HEK293T (cell line): ENCODE measurements at regions not wholly inside any gene's neighbourhood (a gene's known extent, or its start where the extent isn't known, plus 50 kb on each side); places are given as distances from the start of the nearest gene placed in this dataset.
"Not testable (repeated sequence)": the region's sequence is repeated elsewhere in the genome, so short reads cannot be mapped to it uniquely, and the experiment has no call there.

Experiments
- CTCF ChIA-PET: fragments of 350-600 bp; formaldehyde crosslinking; extraction: SDS; loops from one replicate; lab custom pipeline; 2021; ENCODE audit warnings: antibody characterized with exemption, inconsistent platforms; lab: Yijun Ruan, JAX
- POLR2A ChIA-PET: fragments of 350-600 bp; formaldehyde crosslinking; extraction: SDS; loops from one replicate; lab custom pipeline; 2020; ENCODE audit warnings: antibody characterized with exemption, inconsistent platforms; lab: Yijun Ruan, JAX
- DNase-seq: peaks from one replicate; pipeline ENCODE4 v3.0.0; 2012; ENCODE audit warnings: mixed read lengths; ENCODE audit errors: extremely low spot score
- ARNT ChIP-seq: fragments of 450-650 bp; IDR thresholded peaks from 2 replicates; pipeline ENCODE4 v1.6.1; 2017; ENCODE audit warnings: mild to moderate bottlenecking
- BHLHE40 ChIP-seq: fragments of 450-650 bp; IDR thresholded peaks from 2 replicates; pipeline ENCODE4 v1.6.1; 2016; ENCODE audit warnings: mild to moderate bottlenecking, moderate library complexity, borderline replicate concordance
- CTBP1 ChIP-seq: fragments of 450-650 bp; IDR thresholded peaks from 2 replicates; pipeline ENCODE4 v1.6.1; 2016; ENCODE audit warnings: borderline replicate concordance
- ELF4 ChIP-seq: fragments of 450-650 bp; IDR thresholded peaks from 2 replicates; pipeline ENCODE4 v1.6.1; 2017; ENCODE audit warnings: antibody characterized with exemption
- FOXA1 ChIP-seq: fragments of 450-650 bp; IDR thresholded peaks from 2 replicates; pipeline ENCODE4 v1.6.1; 2016; ENCODE audit warnings: mild to moderate bottlenecking
- FOXK2 ChIP-seq: fragments of 450-650 bp; IDR thresholded peaks from 2 replicates; pipeline ENCODE4 v1.6.1; 2016; ENCODE audit warnings: mild to moderate bottlenecking
- FOXM1 ChIP-seq: fragments of 450-650 bp; IDR thresholded peaks from 2 replicates; pipeline ENCODE4 v1.6.1; 2017; ENCODE audit warnings: mild to moderate bottlenecking, borderline replicate concordance
- HDGF ChIP-seq: fragments of 450-650 bp; IDR thresholded peaks from 2 replicates; pipeline ENCODE4 v1.6.1; 2017; ENCODE audit warnings: antibody characterized with exemption, borderline replicate concordance
- L3MBTL2 ChIP-seq: fragments of 450-650 bp; conservative IDR thresholded peaks from 2 replicates; pipeline ENCODE4 v1.6.1; 2016; ENCODE audit warnings: mild to moderate bottlenecking
- LEF1 ChIP-seq: fragments of 450-650 bp; IDR thresholded peaks from 2 replicates; pipeline ENCODE4 v1.6.1; 2017; ENCODE audit warnings: mild to moderate bottlenecking, borderline replicate concordance
- NFRKB ChIP-seq: fragments of 450-650 bp; IDR thresholded peaks from 2 replicates; pipeline ENCODE4 v1.6.1; 2016; ENCODE audit warnings: mild to moderate bottlenecking, moderate library complexity
- SP1 ChIP-seq: fragments of 450-650 bp; IDR thresholded peaks from 2 replicates; pipeline ENCODE4 v1.6.1; 2017
- SUZ12 ChIP-seq: fragments of 450-650 bp; IDR thresholded peaks from 2 replicates; pipeline ENCODE4 v1.6.1; 2016; ENCODE audit warnings: mild to moderate bottlenecking
- TARDBP ChIP-seq: fragments of 450-650 bp; IDR thresholded peaks from 2 replicates; pipeline ENCODE4 v1.6.1; 2016
- ZNF384 ChIP-seq: fragments of 450-650 bp; IDR thresholded peaks from 2 replicates; pipeline ENCODE4 v1.6.1; 2016
- TF ChIP-seq, protein P1 (sequence below): fragments of 450-650 bp; IDR thresholded peaks from 2 replicates; pipeline ENCODE4 v1.6.1; 2016

DNA sequence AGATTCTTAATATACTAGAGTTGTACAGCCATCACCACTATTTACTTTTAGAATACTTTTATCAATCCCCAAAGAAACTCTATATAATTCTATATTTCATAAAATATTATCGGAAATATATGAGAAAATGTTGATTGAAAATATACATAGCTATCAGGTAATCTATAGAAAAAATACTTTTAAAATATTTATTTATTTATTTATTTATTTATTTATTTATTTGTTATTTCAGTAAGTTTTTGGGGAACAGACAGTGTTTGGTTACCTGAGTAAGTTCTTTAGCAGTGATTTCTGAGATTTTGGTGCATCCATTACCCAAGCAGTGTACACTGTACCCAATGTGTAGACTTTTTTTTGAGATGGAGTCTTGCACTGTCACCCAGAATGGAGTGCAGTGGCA is 206.6 kb upstream of the DAAM1 start:
- TF ChIP-seq ZNF384 (no peak), HDGF (no peak), FOXM1 (no peak), SP1 (no peak), SUZ12 (no peak), ARNT (no peak), L3MBTL2 (no peak), FOXA1 (no peak), LEF1 (no peak)
- TF ChIP-seq, protein P1, sequence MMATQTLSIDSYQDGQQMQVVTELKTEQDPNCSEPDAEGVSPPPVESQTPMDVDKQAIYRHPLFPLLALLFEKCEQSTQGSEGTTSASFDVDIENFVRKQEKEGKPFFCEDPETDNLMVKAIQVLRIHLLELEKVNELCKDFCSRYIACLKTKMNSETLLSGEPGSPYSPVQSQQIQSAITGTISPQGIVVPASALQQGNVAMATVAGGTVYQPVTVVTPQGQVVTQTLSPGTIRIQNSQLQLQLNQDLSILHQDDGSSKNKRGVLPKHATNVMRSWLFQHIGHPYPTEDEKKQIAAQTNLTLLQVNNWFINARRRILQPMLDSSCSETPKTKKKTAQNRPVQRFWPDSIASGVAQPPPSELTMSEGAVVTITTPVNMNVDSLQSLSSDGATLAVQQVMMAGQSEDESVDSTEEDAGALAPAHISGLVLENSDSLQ, result no peak
- CTCF ChIA-PET, result no interaction called here
- POLR2A ChIA-PET, result no interaction called here
- DNase-seq, result no peak

DNA sequence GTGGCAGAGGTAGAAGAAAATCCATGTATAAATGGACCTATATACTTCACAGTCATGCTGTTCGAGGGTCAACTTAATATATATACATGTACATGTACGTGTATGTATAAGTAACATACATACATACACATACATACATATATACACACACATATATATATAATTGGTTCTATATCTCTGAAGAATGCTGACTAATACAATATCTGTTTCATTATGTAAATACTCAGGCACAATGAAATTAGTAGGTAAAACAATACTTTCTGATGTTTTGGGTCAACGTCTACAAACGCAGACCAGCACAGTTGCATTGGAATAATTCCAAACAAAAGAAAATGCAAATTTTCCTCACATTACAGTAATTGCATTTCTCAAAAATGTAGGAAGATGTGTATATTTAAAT is 202.7 kb upstream of the DAAM1 start:
- ChIA-PET CTCF (no interaction called here), POLR2A (no interaction called here)
- no peak for DNase-seq
- TF ChIP-seq NFRKB, result no peak
- no peak for TF ChIP-seq FOXM1
- TF ChIP-seq LEF1, result no peak
- no peak for TF ChIP-seq FOXA1
- no peak for TF ChIP-seq ELF4
- TF ChIP-seq SP1, result no peak
- TF ChIP-seq, protein P1, result no peak
- TF ChIP-seq HDGF, result no peak
- no peak for TF ChIP-seq SUZ12
- no peak for TF ChIP-seq L3MBTL2
- TF ChIP-seq ZNF384, result no peak
- no peak for TF ChIP-seq ARNT
- TF ChIP-seq CTBP1, result no peak
- TF ChIP-seq TARDBP, result no peak
- TF ChIP-seq BHLHE40, result no peak

DNA sequence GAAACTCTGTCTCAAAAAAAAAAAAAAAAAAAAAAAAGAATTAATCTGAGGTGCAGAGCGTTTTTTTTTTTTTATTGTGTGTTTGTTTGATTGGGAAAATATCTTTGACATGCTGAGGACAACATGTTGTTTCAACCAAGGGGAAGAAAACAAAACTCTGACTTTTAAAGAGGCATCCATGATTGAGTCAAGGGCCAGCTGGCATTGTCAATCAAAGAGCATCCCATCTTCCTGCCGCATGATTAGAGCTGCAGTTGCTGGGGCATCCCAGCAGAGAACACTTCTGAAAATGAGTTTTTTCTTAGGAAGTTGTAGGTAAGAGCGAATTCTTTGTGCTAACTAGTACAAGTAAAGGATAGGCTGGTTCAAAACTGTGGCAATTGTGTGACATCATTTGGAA is 200.9 kb upstream of the DAAM1 start:
- POLR2A ChIA-PET, result no interaction called here
- DNase-seq, result no peak
- no peak for TF ChIP-seq HDGF
- no peak for TF ChIP-seq FOXA1
- no peak for TF ChIP-seq FOXK2
- TF ChIP-seq BHLHE40, result no peak
- no peak for TF ChIP-seq NFRKB
- TF ChIP-seq ARNT, result no peak
- TF ChIP-seq SP1, result no peak
- no peak for TF ChIP-seq L3MBTL2
- TF ChIP-seq ZNF384, result no peak
- CTCF ChIA-PET, result interaction anchor here (0.6 kb wide), 1 partner anchor 191 kb away, joined by 3 read pairs; no protein-coding TSS in a partner anchor

DNA sequence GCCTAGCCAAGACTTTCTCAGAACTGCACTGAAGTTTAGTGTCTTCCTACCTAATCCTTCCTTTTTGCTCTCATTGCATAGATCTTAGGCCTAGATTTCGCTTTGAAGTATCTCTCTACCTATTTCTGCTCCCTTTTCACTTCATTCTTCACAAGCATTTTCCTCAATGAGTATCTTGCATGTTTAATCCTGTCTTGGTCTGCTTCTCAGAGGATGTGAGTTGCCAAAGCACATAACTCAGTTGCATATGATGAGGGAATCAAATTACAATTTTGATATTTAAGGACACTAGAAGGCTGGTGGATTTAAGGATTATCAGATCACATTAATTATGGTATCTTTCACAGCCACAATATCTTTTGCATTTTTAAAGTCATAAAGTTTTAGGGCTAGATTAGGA is 195.5 kb upstream of the DAAM1 start:
- ChIA-PET CTCF (no interaction called here), POLR2A (no interaction called here)
- DNase-seq, result no peak
- no peak for TF ChIP-seq FOXK2
- TF ChIP-seq ZNF384, result no peak
- no peak for TF ChIP-seq HDGF
- no peak for TF ChIP-seq ELF4

DNA sequence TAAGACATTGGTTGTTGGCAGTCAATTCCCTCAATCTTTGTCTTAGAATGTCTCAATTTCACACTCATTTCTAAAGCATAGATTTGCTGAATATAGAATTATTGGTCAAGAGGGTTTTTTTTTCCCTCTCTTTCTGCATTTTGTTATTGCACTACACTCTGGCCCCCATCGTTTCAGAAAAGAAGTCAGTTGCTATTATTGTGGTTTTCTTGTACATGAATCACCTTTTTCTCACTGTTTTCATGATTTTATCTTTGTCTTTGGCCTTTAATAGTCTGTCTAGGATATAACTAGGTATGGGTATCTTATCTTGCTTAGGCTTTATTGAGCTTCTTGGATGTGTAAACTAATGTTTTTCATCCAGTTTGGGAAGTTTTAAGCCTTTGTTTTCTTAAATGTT is 194.3 kb upstream of the DAAM1 start:
- ChIA-PET POLR2A (no interaction called here), CTCF (no interaction called here)
- TF ChIP-seq SUZ12, result no peak
- no peak for TF ChIP-seq FOXK2
- TF ChIP-seq CTBP1, result no peak
- no peak for TF ChIP-seq TARDBP
- TF ChIP-seq NFRKB, result no peak
- TF ChIP-seq SP1, result no peak
- no peak for TF ChIP-seq ELF4
- TF ChIP-seq, protein P1, result no peak
- TF ChIP-seq LEF1, result no peak
- no peak for TF ChIP-seq ARNT
- no peak for TF ChIP-seq HDGF
- no peak for DNase-seq

DNA sequence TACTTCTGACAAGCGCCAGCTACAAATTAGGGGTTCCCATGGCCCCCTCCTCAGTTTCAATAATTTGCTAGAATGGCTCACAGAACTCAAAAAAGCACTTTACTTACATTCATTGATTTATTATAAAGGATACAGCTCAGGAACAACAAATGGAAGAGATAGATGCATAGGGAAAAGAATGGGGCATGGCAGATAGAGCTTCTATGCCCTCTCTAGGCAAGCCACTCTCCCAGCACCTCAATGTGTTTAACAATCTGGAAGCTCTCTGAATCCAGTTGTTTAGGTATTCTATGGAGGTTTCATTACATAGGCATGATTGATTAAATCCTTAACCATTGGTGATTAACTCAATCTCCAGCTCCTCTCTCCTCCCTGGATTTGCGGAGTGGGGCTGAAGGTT is 184.5 kb upstream of the DAAM1 start:
- CTCF ChIA-PET, result interaction anchor here (1.1 kb wide), 1 partner anchor 365 kb away, joined by 5 read pairs; no protein-coding TSS in a partner anchor
- TF ChIP-seq FOXM1 (no peak), TARDBP (no peak), CTBP1 (no peak), HDGF (no peak), SP1 (no peak), ARNT (no peak), LEF1 (no peak), ZNF384 (no peak)
- TF ChIP-seq, protein P1, result no peak
- no peak for DNase-seq
- POLR2A ChIA-PET, result no interaction called here

DNA sequence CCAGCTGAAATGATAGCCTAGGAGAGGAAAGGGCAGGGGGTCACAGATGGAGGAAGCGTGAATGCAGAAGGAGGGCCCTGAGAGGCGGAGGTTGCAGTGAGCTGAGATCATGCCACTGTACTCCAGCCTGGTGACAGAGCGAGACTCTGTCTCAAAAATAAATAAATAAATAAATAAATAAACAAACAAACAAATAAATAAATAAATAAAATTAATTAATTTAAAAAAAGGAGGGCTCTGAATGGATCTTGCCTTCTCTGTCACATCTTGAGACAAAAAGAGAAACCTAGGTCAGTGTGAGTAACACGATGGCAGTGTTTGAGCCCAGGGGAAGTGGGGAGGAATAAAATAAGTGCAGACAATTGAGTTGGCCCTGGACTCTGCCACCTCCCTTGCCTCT is 182.3 kb upstream of the DAAM1 start:
- POLR2A ChIA-PET, CTCF ChIA-PET, DNase-seq: not testable (repeated sequence)
